Mesenchymal stem cell (in vitro differentiated cells and primary cell): ENCODE measurements at regions not wholly inside any gene's neighbourhood (a gene's known extent, or its start where the extent isn't known, plus 50 kb on each side); places are given as distances from the start of the nearest gene placed in this dataset.
A peak's percentile ranks its signal among the peaks of the same experiment; 100 is the strongest.

Source experiments
- DNase-seq: peaks from one replicate; pipeline ENCODE4 v3.0.0-alpha.2; 2013
- H2AFZ ChIP-seq: one replicate; pipeline ENCODE4 v1.6.1; 2013; ENCODE audit warnings: low read depth, mild to moderate bottlenecking, control low read depth, inconsistent platforms, low read length, moderate library complexity
- H2AK5ac ChIP-seq: 2 replicates; pipeline ENCODE4 v1.6.1; 2013; ENCODE audit warnings: low read length, moderate library complexity, mild to moderate bottlenecking, inconsistent platforms; ENCODE audit not compliant: severe bottlenecking
- H2BK120ac ChIP-seq: one replicate; pipeline ENCODE4 v1.6.1; 2013; ENCODE audit warnings: low read depth, mild to moderate bottlenecking, inconsistent platforms, low read length, moderate library complexity
- H2BK12ac ChIP-seq, 2 experiments: one replicate each; pipeline ENCODE4 v1.6.1; 2013; ENCODE audit warnings: inconsistent platforms in 2 of 2, low read length in 2 of 2, mild to moderate bottlenecking in 2 of 2, moderate library complexity in 2 of 2, control low read depth in 1 of 2
- H2BK15ac ChIP-seq: one replicate; pipeline ENCODE4 v1.6.1; 2013; ENCODE audit warnings: mild to moderate bottlenecking, low read depth, inconsistent platforms; ENCODE audit not compliant: poor library complexity, severe bottlenecking
- H2BK5ac ChIP-seq: 2 replicates; pipeline ENCODE4 v1.6.1; 2013; ENCODE audit warnings: low read depth, mild to moderate bottlenecking, low read length, control low read depth, inconsistent platforms; ENCODE audit not compliant: poor library complexity, severe bottlenecking
- H3K14ac ChIP-seq, 2 experiments: one replicate each; pipeline ENCODE4 v1.6.1; 2013; ENCODE audit warnings: inconsistent platforms in 2 of 2, low read length in 2 of 2, control low read depth in 1 of 2, mild to moderate bottlenecking in 1 of 2, moderate library complexity in 1 of 2
- H3K18ac ChIP-seq, 2 experiments: one replicate each; pipeline ENCODE4 v1.6.1; 2013; ENCODE audit warnings: inconsistent platforms in 2 of 2, low read length in 2 of 2, control low read depth in 1 of 2, low read depth in 1 of 2, mild to moderate bottlenecking in 1 of 2
- H3K23ac ChIP-seq, 2 experiments: one replicate each; pipeline ENCODE4 v1.6.1; 2013; ENCODE audit warnings: inconsistent platforms in 2 of 2, low read length in 2 of 2, mild to moderate bottlenecking in 2 of 2, moderate library complexity in 2 of 2, control low read depth in 1 of 2
- H3K27ac ChIP-seq: 2 replicates; pipeline ENCODE4 v1.5.1; 2013; ENCODE audit warnings: mild to moderate bottlenecking, moderate library complexity, low read length, control low read depth, inconsistent platforms; ENCODE audit not compliant: poor library complexity, severe bottlenecking
- H3K27me3 ChIP-seq, 2 experiments: 2 replicates each; pipeline versions ENCODE4 v1.6.1 to v1.7.0; 2013; ENCODE audit warnings: low read length in 2 of 2, mild to moderate bottlenecking in 2 of 2, moderate library complexity in 2 of 2, control low read depth in 1 of 2, inconsistent platforms in 1 of 2; ENCODE audit not compliant: control insufficient read depth in 1 of 2, insufficient read depth in 1 of 2
- H3K36me3 ChIP-seq, 2 experiments: 2 replicates each; pipeline versions ENCODE4 v1.6.1 to v1.7.0; 2013; ENCODE audit warnings: low read length in 2 of 2, control low read depth in 1 of 2, inconsistent platforms in 1 of 2, low read depth in 1 of 2, mild to moderate bottlenecking in 1 of 2; ENCODE audit not compliant: insufficient read depth in 2 of 2, control insufficient read depth in 1 of 2
- H3K4ac ChIP-seq, 2 experiments: one replicate each; pipeline ENCODE4 v1.6.1; 2013; ENCODE audit warnings: inconsistent platforms in 2 of 2, low read length in 2 of 2, mild to moderate bottlenecking in 2 of 2, moderate library complexity in 2 of 2, control low read depth in 1 of 2, low read depth in 1 of 2
- H3K4me1 ChIP-seq: 2 replicates; pipeline ENCODE4 v1.6.1; 2013; ENCODE audit warnings: low read depth, low read length, control low read depth; ENCODE audit not compliant: control insufficient read depth, insufficient read depth
- H3K4me2 ChIP-seq: 2 replicates; pipeline ENCODE4 v1.6.1; 2013; ENCODE audit warnings: low read length, mild to moderate bottlenecking, inconsistent platforms; ENCODE audit not compliant: poor library complexity, severe bottlenecking
- H3K4me3 ChIP-seq, 2 experiments: 2 replicates each; pipeline versions ENCODE4 v1.5.1 to v1.7.0; 2013; ENCODE audit warnings: low read length in 2 of 2, mild to moderate bottlenecking in 2 of 2, control low read depth in 1 of 2, low read depth in 1 of 2; ENCODE audit not compliant: insufficient read depth in 1 of 2
- H3K79me1 ChIP-seq: replicated peaks from 2 replicates; pipeline ENCODE4 v1.6.1; 2013; ENCODE audit warnings: mild to moderate bottlenecking, control low read depth, low read length, inconsistent platforms; ENCODE audit not compliant: poor library complexity, severe bottlenecking
- H3K9ac ChIP-seq: 2 replicates; pipeline ENCODE4 v1.7.0; 2013; ENCODE audit warnings: mild to moderate bottlenecking, low read length, moderate library complexity
- H3K9me3 ChIP-seq: 2 replicates; pipeline ENCODE4 v1.7.0; 2013; ENCODE audit warnings: mild to moderate bottlenecking, low read length; ENCODE audit not compliant: control insufficient read depth
- H4K8ac ChIP-seq: one replicate; pipeline ENCODE4 v1.6.1; 2013; ENCODE audit warnings: inconsistent platforms, mild to moderate bottlenecking, low read length, moderate library complexity
- H4K91ac ChIP-seq: one replicate; pipeline ENCODE4 v1.6.1; 2013; ENCODE audit warnings: mild to moderate bottlenecking, low read length, inconsistent platforms
- WGBS: methylation state at CpG from one replicate; pipeline ENCODE4 v1.1.7; 2013; ENCODE audit warnings: mixed read lengths; 5-methylcytosine and 5-hydroxymethylcytosine counted together

DNA sequence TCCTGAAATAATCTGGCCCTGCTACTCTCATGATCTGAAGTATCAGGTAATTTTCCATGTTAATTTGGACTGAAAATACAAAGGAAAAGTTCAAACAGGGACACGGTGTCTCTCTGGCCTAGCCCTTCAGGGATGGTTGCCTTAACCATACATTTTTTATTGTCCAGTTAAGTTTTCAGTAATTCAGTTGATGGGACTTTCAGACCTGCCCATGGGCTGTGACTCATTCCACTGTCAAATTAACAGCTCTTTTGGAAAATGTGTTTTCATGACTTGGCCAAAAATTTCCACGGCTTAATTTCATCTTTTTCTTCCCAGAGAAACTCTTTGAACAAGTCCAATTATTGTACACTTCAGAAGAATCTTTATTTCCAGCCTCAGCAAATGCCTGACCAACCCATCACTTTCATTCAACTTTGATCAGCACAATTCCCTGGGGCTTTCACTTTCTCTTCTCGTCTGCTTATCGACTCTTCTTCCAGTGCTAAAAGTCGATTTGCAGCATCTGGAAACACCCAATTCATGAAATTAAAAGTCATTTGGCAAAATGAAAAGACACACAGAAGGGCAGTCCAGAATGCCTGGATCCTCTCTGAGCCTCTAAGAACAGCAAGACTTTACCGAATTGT, 293.9 kb downstream of the RAB28 start:
- Histone ChIP-seq H3K9ac (no peak overlapping the region), H3K27ac (no peak overlapping the region), H2BK12ac (no peak overlapping the region), H2BK5ac (no peak overlapping the region), H3K18ac (no peak overlapping the region), H2BK15ac (no peak overlapping the region), H2BK120ac (no peak overlapping the region), H3K27me3 (no peaks in the 10 kb centered on the region), H3K4me3 (no peak overlapping the region), H3K4me2 (no peak overlapping the region), H4K91ac (no peak overlapping the region), H3K36me3 (no peaks in the 10 kb centered on the region), H3K14ac (no peak overlapping the region), H3K79me1 (no peaks in the 10 kb centered on the region), H2AK5ac (no peak overlapping the region), H3K23ac (no peak overlapping the region), H3K4me1 (no peaks in the 10 kb centered on the region), H2AFZ (no peak overlapping the region), H3K9me3 (peaks cover 4% of the 10 kb centered on the region), H4K8ac (no peak overlapping the region), H3K4ac (no peak overlapping the region)
- WGBS: 89% methylated on average over 5 of the region's 6 CpGs
- no peak for DNase-seq

DNA sequence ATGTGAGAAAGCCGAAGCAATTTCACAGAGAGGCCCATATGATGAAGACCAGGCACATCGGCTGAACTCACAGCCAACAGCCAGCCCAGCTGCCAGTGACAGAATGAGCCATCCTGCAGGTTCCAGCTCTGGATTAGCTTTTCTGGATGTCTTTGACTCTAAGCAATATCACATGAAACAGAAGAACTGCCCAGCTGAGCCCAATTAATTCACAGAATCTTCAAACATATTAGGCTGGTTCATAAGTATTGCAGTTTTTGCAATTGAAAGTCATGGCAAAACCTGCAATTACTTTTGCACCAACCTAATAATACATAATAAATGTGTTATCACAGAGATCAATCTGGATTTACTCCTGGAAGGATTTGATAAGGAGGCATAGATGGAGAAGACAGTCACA, 299.9 kb downstream of the RAB28 start:
- Histone ChIP-seq H3K4me2 (no peak overlapping the region), H3K36me3 (no peaks in the 10 kb centered on the region), H3K18ac (no peak overlapping the region), H3K27ac (no peak overlapping the region), H3K4me1 (no peaks in the 10 kb centered on the region), H4K8ac (no peak overlapping the region), H3K14ac (no peak overlapping the region), H2AK5ac (no peak overlapping the region), H2BK120ac (no peak overlapping the region), H4K91ac (no peak overlapping the region), H2AFZ (no peak overlapping the region), H3K9ac (no peak overlapping the region), H2BK12ac (no peak overlapping the region), H3K27me3 (no peaks in the 10 kb centered on the region), H2BK5ac (no peak overlapping the region), H3K79me1 (no peaks in the 10 kb centered on the region), H3K23ac (no peak overlapping the region), H3K4ac (no peak overlapping the region), H3K9me3 (no peaks in the 10 kb centered on the region), H3K4me3 (no peak overlapping the region), H2BK15ac (no peak overlapping the region)
- 89% methylated on average over 2 of the region's 2 CpGs for WGBS
- no peak for DNase-seq

DNA sequence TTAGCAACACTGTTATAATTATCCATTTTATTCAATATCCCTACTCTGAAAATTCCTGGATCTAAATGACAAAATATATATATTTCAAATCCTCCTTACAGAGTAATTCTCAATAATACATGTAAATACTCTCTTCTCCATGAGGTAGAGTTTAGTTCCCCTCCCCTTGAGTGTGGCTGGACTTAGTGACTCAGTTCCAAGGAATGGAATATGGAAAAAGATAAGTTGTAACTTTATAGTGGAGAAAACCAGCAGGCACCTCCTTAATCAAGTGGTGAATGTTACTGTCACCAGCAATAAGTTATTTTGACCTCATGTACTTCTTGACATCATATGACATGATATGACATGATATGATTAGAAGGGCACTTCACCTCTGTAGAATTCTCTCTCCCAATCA, 302.0 kb downstream of the RAB28 start:
- no peak overlapping the region for H3K14ac ChIP-seq
- H2BK15ac ChIP-seq: no peak overlapping the region
- no peak overlapping the region for H3K23ac ChIP-seq
- H2AFZ ChIP-seq: no peak overlapping the region
- H3K4me2 ChIP-seq: no peak overlapping the region
- H4K91ac ChIP-seq: no peak overlapping the region
- H3K36me3 ChIP-seq: no peaks in the 10 kb centered on the region
- H3K4me3 ChIP-seq: no peak overlapping the region
- no peak overlapping the region for H3K18ac ChIP-seq
- no peaks in the 10 kb centered on the region for H3K27me3 ChIP-seq
- H3K4ac ChIP-seq: no peak overlapping the region
- H4K8ac ChIP-seq: no peak overlapping the region
- H2BK120ac ChIP-seq: no peak overlapping the region
- no peaks in the 10 kb centered on the region for H3K9me3 ChIP-seq
- no peak overlapping the region for H2BK5ac ChIP-seq
- H3K9ac ChIP-seq: no peak overlapping the region
- no peak overlapping the region for H3K27ac ChIP-seq
- DNase-seq: peak; percentile 29
- H2BK12ac ChIP-seq: no peak overlapping the region
- H2AK5ac ChIP-seq: no peak overlapping the region
- H3K4me1 ChIP-seq: no peaks in the 10 kb centered on the region
- no peaks in the 10 kb centered on the region for H3K79me1 ChIP-seq

DNA sequence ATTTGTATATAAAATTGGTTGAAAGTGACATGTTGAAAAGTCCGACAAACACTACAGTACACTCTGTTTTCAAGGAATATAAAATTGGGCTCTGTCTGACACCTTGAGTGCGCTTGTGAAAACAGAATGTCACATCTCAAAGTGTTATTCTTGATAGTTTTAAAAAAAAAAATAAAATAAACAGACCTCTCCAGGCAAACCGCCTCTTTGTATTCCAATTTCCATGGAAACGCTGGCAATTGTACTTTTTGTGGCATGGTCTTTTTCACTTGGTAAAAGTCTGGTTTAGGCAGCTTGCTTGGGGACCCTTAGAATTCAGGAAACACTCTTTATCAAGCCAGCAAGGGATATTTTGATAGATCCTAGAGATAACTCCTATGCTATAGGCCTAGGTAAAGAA, 302.5 kb downstream of the RAB28 start:
- no peaks in the 10 kb centered on the region for H3K4me1 ChIP-seq
- H3K4me2 ChIP-seq: no peak overlapping the region
- no peaks in the 10 kb centered on the region for H3K27me3 ChIP-seq
- H3K14ac ChIP-seq: no peak overlapping the region
- DNase-seq: no peak
- H3K9ac ChIP-seq: no peak overlapping the region
- H3K79me1 ChIP-seq: no peaks in the 10 kb centered on the region
- H3K9me3 ChIP-seq: no peaks in the 10 kb centered on the region
- no peak overlapping the region for H4K8ac ChIP-seq
- H3K4me3 ChIP-seq: no peak overlapping the region
- H3K4ac ChIP-seq: no peak overlapping the region
- no peak overlapping the region for H2AFZ ChIP-seq
- H2BK12ac ChIP-seq: no peak overlapping the region
- H3K36me3 ChIP-seq: no peaks in the 10 kb centered on the region
- no peak overlapping the region for H2BK15ac ChIP-seq
- no peak overlapping the region for H3K27ac ChIP-seq
- no peak overlapping the region for H3K23ac ChIP-seq
- H4K91ac ChIP-seq: no peak overlapping the region
- H3K18ac ChIP-seq: no peak overlapping the region
- no peak overlapping the region for H2BK120ac ChIP-seq
- no peak overlapping the region for H2BK5ac ChIP-seq
- no peak overlapping the region for H2AK5ac ChIP-seq
- WGBS: 63% methylated on average over 2 of the region's 4 CpGs
